Right atrium auricular region (tissue), 2 donors: ENCODE measurements at regions not wholly inside any gene's neighbourhood (a gene's known extent, or its start where the extent isn't known, plus 50 kb on each side); places are given as distances from the start of the nearest gene placed in this dataset.
A peak's percentile ranks its signal among the peaks of the same experiment; 100 is the strongest.

Experiments used
- DNase-seq: peaks from one replicate; pipeline ENCODE4 v3.0.0-alpha.2; 2019; ENCODE audit warnings: low spot score
- H3K27ac ChIP-seq, 2 donors: fragments of 200-600 bp; sonication (generic); 1 replicate in 1 of 2; 2 replicates in 1 of 2; pipeline ENCODE4 v1.5.1; 2016 to 2019
- H3K27me3 ChIP-seq, 2 donors: fragments of 200-600 bp; sonication (generic); one replicate each; pipeline versions ENCODE4 v1.5.1 to v1.6.0; 2017 to 2019
- H3K36me3 ChIP-seq: fragments of 200-600 bp; sonication (generic); one replicate; pipeline ENCODE4 v1.5.1; 2016
- H3K4me1 ChIP-seq, 2 donors: fragments of 200-600 bp; sonication (generic); one replicate each; pipeline versions ENCODE4 v1.5.1 to v1.6.0; 2017 to 2019
- H3K4me3 ChIP-seq, 2 donors: fragments of 200-600 bp; sonication (generic); 1 replicate in 1 of 2; 2 replicates in 1 of 2; pipeline ENCODE4 v1.5.1; 2017 to 2019; ENCODE audit warnings: mild to moderate bottlenecking in 1 of 2, moderate library complexity in 1 of 2
- H3K9me3 ChIP-seq, 2 donors: fragments of 200-600 bp; sonication (generic); one replicate each; pipeline ENCODE4 v1.5.1; 2019
- TF ChIP-seq, protein P1 (sequence below), 2 donors: fragments of 200-600 bp; sonication (generic); IDR thresholded peaks; one replicate each; pipeline ENCODE4 v1.5.1; 2019; ENCODE audit warnings: antibody characterized with exemption in 2 of 2

DNA sequence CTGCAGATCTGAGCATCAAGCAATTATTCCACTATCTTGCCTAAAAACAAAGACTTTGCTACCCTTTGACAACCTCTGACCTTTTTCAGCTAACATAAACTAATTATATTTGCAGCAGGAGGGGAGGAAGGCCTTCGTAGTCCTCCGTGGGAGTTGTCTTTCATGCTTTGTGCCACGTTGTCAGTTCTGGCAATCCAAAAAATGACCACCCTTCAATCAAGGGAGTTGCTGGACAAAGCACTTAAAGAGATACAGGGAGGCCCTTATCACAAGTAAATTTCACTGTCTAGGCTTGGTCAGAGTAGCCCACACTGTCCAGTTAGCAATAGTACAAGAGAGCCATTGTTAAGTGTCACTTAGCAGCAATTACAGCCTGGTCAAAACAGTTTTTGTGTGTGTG is 578.9 kb downstream of the HAO1 start:
- Histone ChIP-seq H3K9me3 (no peaks in the 10 kb centered on the region), H3K4me1 (no peaks in the 10 kb centered on the region), H3K27me3 (no peaks in the 10 kb centered on the region), H3K4me3 (no peak overlapping the region), H3K36me3 (no peaks in the 10 kb centered on the region), H3K27ac (no peak overlapping the region)
- TF ChIP-seq, protein P1, sequence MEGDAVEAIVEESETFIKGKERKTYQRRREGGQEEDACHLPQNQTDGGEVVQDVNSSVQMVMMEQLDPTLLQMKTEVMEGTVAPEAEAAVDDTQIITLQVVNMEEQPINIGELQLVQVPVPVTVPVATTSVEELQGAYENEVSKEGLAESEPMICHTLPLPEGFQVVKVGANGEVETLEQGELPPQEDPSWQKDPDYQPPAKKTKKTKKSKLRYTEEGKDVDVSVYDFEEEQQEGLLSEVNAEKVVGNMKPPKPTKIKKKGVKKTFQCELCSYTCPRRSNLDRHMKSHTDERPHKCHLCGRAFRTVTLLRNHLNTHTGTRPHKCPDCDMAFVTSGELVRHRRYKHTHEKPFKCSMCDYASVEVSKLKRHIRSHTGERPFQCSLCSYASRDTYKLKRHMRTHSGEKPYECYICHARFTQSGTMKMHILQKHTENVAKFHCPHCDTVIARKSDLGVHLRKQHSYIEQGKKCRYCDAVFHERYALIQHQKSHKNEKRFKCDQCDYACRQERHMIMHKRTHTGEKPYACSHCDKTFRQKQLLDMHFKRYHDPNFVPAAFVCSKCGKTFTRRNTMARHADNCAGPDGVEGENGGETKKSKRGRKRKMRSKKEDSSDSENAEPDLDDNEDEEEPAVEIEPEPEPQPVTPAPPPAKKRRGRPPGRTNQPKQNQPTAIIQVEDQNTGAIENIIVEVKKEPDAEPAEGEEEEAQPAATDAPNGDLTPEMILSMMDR (IDR thresholded peaks at IDR 0.05): no peak
- no peak for DNase-seq

DNA sequence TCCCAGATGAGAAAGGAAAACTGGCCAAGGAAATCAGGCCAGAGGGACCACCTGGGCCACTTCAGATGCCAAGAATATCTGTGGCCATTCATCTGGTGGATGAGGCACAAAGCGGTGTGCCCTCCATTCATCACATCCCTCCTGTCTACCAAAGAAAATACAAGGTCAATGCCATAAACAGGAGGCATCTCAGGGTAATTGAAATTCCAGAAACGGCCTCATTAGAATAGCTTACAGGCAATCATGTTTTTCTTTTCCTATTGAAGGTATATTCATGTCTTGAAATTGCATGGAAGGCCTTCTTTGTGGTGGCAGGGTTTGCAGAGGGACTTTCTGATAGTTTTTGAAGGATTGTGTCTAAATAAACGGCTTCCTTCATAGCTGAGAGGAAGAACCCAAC is 578.3 kb downstream of the HAO1 start:
- H3K27ac ChIP-seq: no peak overlapping the region
- H3K9me3 ChIP-seq: no peaks in the 10 kb centered on the region
- H3K27me3 ChIP-seq: no peaks in the 10 kb centered on the region
- no peak for DNase-seq
- TF ChIP-seq, protein P1 (IDR thresholded peaks at IDR 0.05): no peak
- H3K4me1 ChIP-seq: no peaks in the 10 kb centered on the region
- no peaks in the 10 kb centered on the region for H3K36me3 ChIP-seq
- H3K4me3 ChIP-seq: no peak overlapping the region

DNA sequence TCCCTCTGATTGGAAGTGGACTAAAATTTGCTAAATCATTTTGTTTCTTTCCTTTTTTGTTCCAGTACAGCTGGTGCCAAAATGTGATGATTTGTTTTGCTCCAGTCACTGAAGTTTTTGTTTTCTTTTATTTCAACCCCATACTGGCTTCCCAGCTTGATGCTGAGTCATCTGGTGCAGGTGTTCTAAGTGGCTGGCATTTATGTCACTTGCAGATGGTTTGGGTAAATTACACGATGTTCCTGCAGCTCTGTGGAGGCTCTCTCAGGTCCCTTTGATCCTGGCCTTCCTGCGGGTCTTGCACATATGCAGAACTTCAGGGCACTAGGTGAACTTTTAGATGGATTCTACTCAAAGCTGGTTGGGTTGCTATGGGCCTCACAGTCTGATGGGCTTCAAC is 577.7 kb downstream of the HAO1 start:
- Histone ChIP-seq H3K36me3 (no peaks in the 10 kb centered on the region), H3K27me3 (no peaks in the 10 kb centered on the region), H3K4me3 (no peak overlapping the region), H3K27ac (no peak overlapping the region), H3K9me3 (no peaks in the 10 kb centered on the region), H3K4me1 (no peaks in the 10 kb centered on the region)
- TF ChIP-seq, protein P1 (IDR thresholded peaks at IDR 0.05): no peak
- no peak for DNase-seq

DNA sequence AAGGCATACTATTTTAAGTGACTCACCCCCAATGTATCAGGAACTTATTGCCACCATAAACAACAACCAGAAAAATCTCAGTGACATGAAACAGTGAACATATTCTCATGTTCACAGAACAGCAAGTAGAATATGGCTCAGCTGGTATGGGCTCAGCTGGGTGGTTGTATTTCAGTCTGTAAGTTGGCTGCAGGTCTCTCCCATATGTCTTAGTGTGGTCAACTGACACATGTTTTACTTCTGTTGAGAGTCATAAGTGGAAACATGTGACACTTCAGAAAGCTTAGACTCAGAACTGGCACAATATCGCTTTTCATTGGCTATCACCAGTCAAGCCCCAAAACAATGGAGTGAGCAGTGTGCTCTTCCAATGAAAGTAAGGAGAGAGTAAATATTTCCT is 574.1 kb downstream of the HAO1 start:
- H3K27ac ChIP-seq: no peak overlapping the region
- H3K4me1 ChIP-seq: no peaks in the 10 kb centered on the region
- no peaks in the 10 kb centered on the region for H3K27me3 ChIP-seq
- no peak overlapping the region for H3K4me3 ChIP-seq
- no peaks in the 10 kb centered on the region for H3K36me3 ChIP-seq
- DNase-seq: no peak
- TF ChIP-seq, protein P1 (IDR thresholded peaks at IDR 0.05): no peak
- no peaks in the 10 kb centered on the region for H3K9me3 ChIP-seq

DNA sequence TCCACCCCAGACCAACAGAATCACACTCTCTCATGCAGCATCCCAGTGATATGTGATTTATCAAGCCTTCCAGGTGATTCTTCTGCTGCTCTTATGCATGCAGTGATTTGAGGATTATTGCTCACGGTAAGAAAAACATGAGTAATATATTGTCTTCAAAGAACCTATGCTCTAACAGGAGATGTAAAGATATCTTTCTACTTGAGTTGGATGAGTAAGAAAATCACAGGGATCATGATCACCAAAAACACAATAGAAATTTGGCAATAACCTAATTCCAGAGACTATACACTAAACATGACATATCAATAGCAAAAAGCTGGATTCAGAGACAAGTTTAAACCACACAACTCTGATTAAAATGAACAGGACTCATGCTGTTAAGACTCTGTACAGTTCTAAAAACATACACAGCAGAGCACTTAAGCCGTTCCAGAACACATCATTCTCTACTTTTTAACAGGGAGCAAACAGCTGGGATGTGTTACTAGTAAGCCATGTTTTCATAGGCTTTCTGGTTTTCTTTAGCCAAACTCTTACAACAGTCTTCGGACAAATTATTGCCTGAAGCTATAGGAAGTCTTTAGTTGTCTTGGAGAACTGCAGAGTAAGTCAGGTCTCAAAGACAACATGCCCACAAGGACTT is 568.6 kb downstream of the HAO1 start:
- no peaks in the 10 kb centered on the region for H3K4me1 ChIP-seq
- H3K36me3 ChIP-seq: no peaks in the 10 kb centered on the region
- DNase-seq: no peak
- no peaks in the 10 kb centered on the region for H3K27me3 ChIP-seq
- H3K9me3 ChIP-seq: no peaks in the 10 kb centered on the region
- H3K4me3 ChIP-seq: no peak overlapping the region
- TF ChIP-seq, protein P1 (IDR thresholded peaks at IDR 0.05): no peak
- H3K27ac ChIP-seq: no peak overlapping the region

DNA sequence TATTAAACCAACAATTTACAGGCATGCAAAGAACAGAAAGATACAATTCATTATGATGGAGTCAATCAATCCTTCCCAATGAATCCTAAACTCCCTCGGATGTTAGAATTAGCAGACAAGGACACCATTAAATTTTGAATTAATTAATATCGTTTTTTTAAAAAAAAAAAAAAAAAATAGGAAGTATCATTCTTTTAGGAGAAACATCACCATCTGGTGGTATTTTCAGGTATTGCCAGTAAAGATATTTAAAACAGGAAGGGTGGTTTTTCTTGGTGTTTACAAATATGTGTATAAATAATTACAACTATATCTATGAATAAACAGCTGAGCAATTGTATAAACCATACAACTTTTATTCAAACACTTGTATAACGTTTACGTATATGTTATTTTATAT is 564.4 kb downstream of the HAO1 start:
- Histone ChIP-seq H3K4me1 (no peaks in the 10 kb centered on the region), H3K27me3 (no peaks in the 10 kb centered on the region), H3K27ac (no peak overlapping the region), H3K9me3 (no peaks in the 10 kb centered on the region), H3K4me3 (no peak overlapping the region), H3K36me3 (no peaks in the 10 kb centered on the region)
- DNase-seq: no peak
- TF ChIP-seq, protein P1 (IDR thresholded peaks at IDR 0.05): peak; percentile 14 to 43
